H1 (cell line): ENCODE measurements at regions not wholly inside any gene's neighbourhood (a gene's known extent, or its start where the extent isn't known, plus 50 kb on each side); places are given as distances from the start of the nearest gene placed in this dataset.

Source experiments
- CTCF ChIA-PET: fragments of 300-600 bp; sonication (Branson Sonifier 250); formaldehyde crosslinking; loops from one replicate; lab custom pipeline; 2021; ENCODE audit not compliant: partially characterized antibody; lab: Charles Lee
- POLR2A ChIA-PET: fragments of 300-600 bp; sonication (Branson Sonifier 250); formaldehyde crosslinking; loops from one replicate; lab custom pipeline; 2021; ENCODE audit warnings: inconsistent platforms; ENCODE audit not compliant: partially characterized antibody; lab: Charles Lee
- DNase-seq, 2 experiments: peaks; one replicate each; pipeline versions ENCODE4 v3.0.0 to v3.0.0-alpha.2; 2010 to 2022; ENCODE audit warnings: low spot score in 2 of 2, low read depth in 1 of 2, mixed read lengths in 1 of 2
- FAIRE-seq: peaks from 2 replicates; lab custom pipeline; 2011; peaks lifted over from hg19 to GRCh38; lab: Jason Lieb, UNC
- H2AFZ ChIP-seq: 2 replicates; pipeline ENCODE4 v1.8.1; 2012; ENCODE audit warnings: low read length, inconsistent platforms
- H2AK5ac ChIP-seq: 2 replicates; pipeline ENCODE4 v1.6.1; 2013; ENCODE audit warnings: low read depth, low read length
- H2BK120ac ChIP-seq: replicated peaks from 2 replicates; pipeline ENCODE3; 2013; ENCODE audit warnings: low read depth, low read length, inconsistent platforms
- H2BK12ac ChIP-seq: 2 replicates; pipeline ENCODE4 v1.6.1; 2013; ENCODE audit warnings: low read depth, low read length
- H2BK15ac ChIP-seq: 2 replicates; pipeline ENCODE4 v1.6.1; 2013; ENCODE audit warnings: low read length
- H2BK20ac ChIP-seq: 2 replicates; pipeline ENCODE4 v1.6.1; 2013; ENCODE audit warnings: low read length
- H2BK5ac ChIP-seq: 2 replicates; pipeline ENCODE4 v1.6.1; 2013; ENCODE audit warnings: low read depth, low read length
- H3K14ac ChIP-seq: 2 replicates; pipeline ENCODE4 v1.6.1; 2013; ENCODE audit warnings: inconsistent platforms; ENCODE audit not compliant: insufficient read length
- H3K18ac ChIP-seq: 2 replicates; pipeline ENCODE4 v1.6.1; 2013; ENCODE audit warnings: low read length; ENCODE audit errors: extremely low read depth
- H3K23ac ChIP-seq: 2 replicates; pipeline ENCODE4 v1.6.1; 2013; ENCODE audit warnings: inconsistent platforms; ENCODE audit not compliant: insufficient read length
- H3K23me2 ChIP-seq: 2 replicates; pipeline ENCODE4 v1.6.1; 2013; ENCODE audit warnings: low read depth, low read length
- H3K27ac ChIP-seq: 2 replicates; pipeline ENCODE4 v1.6.1; 2011; ENCODE audit warnings: low read depth, low read length, inconsistent platforms
- H3K27me3 ChIP-seq, 4 experiments: replicated peaks in 1 of 4; 1 replicate in 1 of 4; 2 replicates in 3 of 4; pipeline versions ENCODE4 v1.6.1 to v1.8.1; 2011 to 2013; ENCODE audit warnings: low read length in 3 of 4, mild to moderate bottlenecking in 3 of 4, inconsistent platforms in 2 of 4, mixed read lengths in 2 of 4, moderate library complexity in 1 of 4; ENCODE audit not compliant: control insufficient read depth in 3 of 4, insufficient read depth in 3 of 4; ENCODE audit errors: extremely low read depth in 1 of 4
- H3K36me3 ChIP-seq, 4 experiments: 2 replicates each; pipeline versions ENCODE4 v1.6.1 to v1.8.1; 2011 to 2013; ENCODE audit warnings: mild to moderate bottlenecking in 4 of 4, low read length in 3 of 4, moderate library complexity in 2 of 4, control low read depth in 1 of 4, inconsistent platforms in 1 of 4; ENCODE audit not compliant: insufficient read depth in 4 of 4, control insufficient read depth in 2 of 4
- H3K4ac ChIP-seq: replicated peaks from 2 replicates; pipeline ENCODE3; 2013; ENCODE audit warnings: low read length, low read depth, mixed read lengths, inconsistent platforms; ENCODE audit not compliant: insufficient read length
- H3K4me1 ChIP-seq, 4 experiments: replicated peaks in 1 of 4; 1 replicate in 1 of 4; 2 replicates in 3 of 4; pipeline versions ENCODE4 v1.6.1 to v1.8.1; 2011 to 2013; ENCODE audit warnings: low read length in 3 of 4, inconsistent platforms in 2 of 4, mixed read lengths in 1 of 4; ENCODE audit not compliant: insufficient read depth in 4 of 4, control insufficient read depth in 3 of 4
- H3K4me2 ChIP-seq, 2 experiments: 2 replicates each; pipeline versions ENCODE4 v1.6.1 to v1.8.1; 2011 to 2013; ENCODE audit warnings: low read depth in 2 of 2, low read length in 2 of 2, control low read depth in 1 of 2, inconsistent platforms in 1 of 2, mild to moderate bottlenecking in 1 of 2; ENCODE audit not compliant: insufficient read depth in 1 of 2
- H3K4me3 ChIP-seq, 4 experiments: fragments of 200-600, 300-600 bp in 1 of 4; sonication (generic), shearing (Covaris generic), sonication (Bioruptor Twin) in 1 of 4; 2 replicates each; pipeline versions ENCODE4 v1.5.1 to v1.8.1; 2011 to 2016; ENCODE audit warnings: low read length in 4 of 4, low read depth in 3 of 4, control low read depth in 2 of 4, inconsistent platforms in 2 of 4, mild to moderate bottlenecking in 2 of 4, mixed read lengths in 1 of 4, moderate library complexity in 1 of 4; ENCODE audit not compliant: insufficient read depth in 2 of 4; ENCODE audit errors: extremely low read depth in 1 of 4
- H3K56ac ChIP-seq: replicated peaks from 2 replicates; pipeline ENCODE3; 2013; ENCODE audit warnings: low read depth, mild to moderate bottlenecking, mixed read lengths, low read length, inconsistent platforms; ENCODE audit not compliant: insufficient read length
- H3K79me1 ChIP-seq: 2 replicates; pipeline ENCODE4 v1.6.1; 2013; ENCODE audit warnings: low read depth, low read length, control low read depth
- H3K79me2 ChIP-seq, 2 experiments: 2 replicates each; pipeline versions ENCODE4 v1.6.1 to v1.8.1; 2012 to 2013; ENCODE audit warnings: low read length in 2 of 2, mild to moderate bottlenecking in 2 of 2, inconsistent platforms in 1 of 2; ENCODE audit not compliant: insufficient read depth in 2 of 2, control insufficient read depth in 1 of 2
- H3K9ac ChIP-seq, 4 experiments: replicated peaks in 1 of 4; 1 replicate in 1 of 4; 2 replicates in 3 of 4; pipeline versions ENCODE4 v1.6.1 to v1.8.1; 2011 to 2013; ENCODE audit warnings: low read depth in 3 of 4, low read length in 3 of 4, control low read depth in 2 of 4, mild to moderate bottlenecking in 2 of 4, moderate library complexity in 2 of 4, inconsistent platforms in 1 of 4; ENCODE audit errors: extremely low read depth in 1 of 4
- H3K9me3 ChIP-seq, 2 experiments: 2 replicates each; pipeline versions ENCODE4 v1.6.1 to v1.8.1; 2012 to 2013; ENCODE audit warnings: mild to moderate bottlenecking in 2 of 2, moderate library complexity in 2 of 2, control low read depth in 1 of 2, inconsistent platforms in 1 of 2, low read depth in 1 of 2, low read length in 1 of 2, mixed read lengths in 1 of 2; ENCODE audit not compliant: insufficient read depth in 2 of 2
- H4K20me1 ChIP-seq, 2 experiments: replicated peaks in 1 of 2; 2 replicates each; pipeline versions ENCODE3 to v1.8.1; 2011 to 2013; ENCODE audit warnings: inconsistent platforms in 2 of 2, low read length in 2 of 2, mild to moderate bottlenecking in 1 of 2; ENCODE audit not compliant: insufficient read depth in 2 of 2, control insufficient read depth in 1 of 2
- H4K5ac ChIP-seq: 2 replicates; pipeline ENCODE4 v1.6.1; 2013; ENCODE audit warnings: low read length, low read depth, mixed read lengths, inconsistent platforms; ENCODE audit not compliant: insufficient read length
- H4K8ac ChIP-seq: 2 replicates; pipeline ENCODE4 v1.8.0; 2013; ENCODE audit warnings: mild to moderate bottlenecking, moderate library complexity, low read length, inconsistent platforms; ENCODE audit not compliant: insufficient read depth; ENCODE audit errors: extremely low read depth
- H4K91ac ChIP-seq: replicated peaks from 2 replicates; pipeline ENCODE3; 2013; ENCODE audit warnings: low read length, mixed read lengths, inconsistent platforms; ENCODE audit not compliant: insufficient read length
- ASH2L ChIP-seq: fragments of 200-600, 300-600 bp; sonication (generic); IDR thresholded peaks from one replicate; pipeline ENCODE4 v1.7.1; 2017; ENCODE audit warnings: low read length
- BCL11A ChIP-seq, 2 experiments: IDR thresholded peaks; one replicate each; pipeline ENCODE4 v1.6.1; 2011; ENCODE audit warnings: low read depth in 2 of 2, low read length in 2 of 2, mild to moderate bottlenecking in 2 of 2
- CEBPB ChIP-seq: IDR thresholded peaks from 2 replicates; pipeline ENCODE4 v1.6.1; 2012; ENCODE audit warnings: low read depth, low read length
- CREB1 ChIP-seq: IDR thresholded peaks from 2 replicates; pipeline ENCODE4 v1.6.1; 2012; ENCODE audit warnings: inconsistent platforms
- JUN ChIP-seq: IDR thresholded peaks from 2 replicates; pipeline ENCODE4 v1.6.1; 2011; ENCODE audit warnings: low read depth, mild to moderate bottlenecking, improper control_type of control experiment, low read length
- KDM5A ChIP-seq: fragments of 200-600 bp; IDR thresholded peaks from 2 replicates; pipeline ENCODE4 v1.7.1; 2012; ENCODE audit warnings: mild to moderate bottlenecking, low read length, inconsistent platforms, mixed read lengths
- SP1 ChIP-seq: IDR thresholded peaks from 2 replicates; pipeline ENCODE4 v1.6.1; 2011; ENCODE audit warnings: low read depth, low read length
- SRF ChIP-seq: IDR thresholded peaks from 2 replicates; pipeline ENCODE4 v1.6.1; 2011; ENCODE audit warnings: mild to moderate bottlenecking, low read depth, low read length, moderate library complexity
- TAF7 ChIP-seq: optimal IDR thresholded peaks from 2 replicates; pipeline ENCODE3; 2011; ENCODE audit warnings: low read depth, mild to moderate bottlenecking, inconsistent platforms, low read length, moderate library complexity, borderline replicate concordance
- TCF12 ChIP-seq: IDR thresholded peaks from 2 replicates; pipeline ENCODE4 v1.6.1; 2011; ENCODE audit warnings: low read depth, mild to moderate bottlenecking, low read length
- ZNF274 ChIP-seq: IDR thresholded peaks from 2 replicates; pipeline ENCODE4 v1.7.0; 2012; ENCODE audit warnings: low read length, borderline replicate concordance; ENCODE audit errors: extremely low read depth
- WGBS, 2 experiments: shearing (Covaris generic) in 1 of 2; methylation state at CpG; one replicate each; pipeline versions ENCODE4 v1.1.6 to v1.1.7; 2013 to 2015; ENCODE audit warnings: low lambda C conversion rate in 2 of 2, mixed read lengths in 2 of 2, inconsistent platforms in 1 of 2, low coverage in 1 of 2, missing lambda C conversion rate in 1 of 2; ENCODE audit not compliant: insufficient replicate concordance in 2 of 2, insufficient coverage in 1 of 2, insufficient read length in 1 of 2; ENCODE audit errors: extremely low coverage in 1 of 2, missing lambda C conversion rate in 1 of 2; 5-methylcytosine and 5-hydroxymethylcytosine counted together
- TF ChIP-seq, protein P1 (sequence below): IDR thresholded peaks from 2 replicates; pipeline ENCODE4 v1.6.1; 2012; ENCODE audit warnings: inconsistent platforms
- TF ChIP-seq, protein P2 (sequence below): IDR thresholded peaks from 2 replicates; pipeline ENCODE4 v1.6.1; 2012; ENCODE audit warnings: inconsistent platforms
- TF ChIP-seq, protein P3 (sequence below): IDR thresholded peaks from 2 replicates; pipeline ENCODE4 v1.6.1; 2011; ENCODE audit warnings: low read length, improper control_type of control experiment

DNA sequence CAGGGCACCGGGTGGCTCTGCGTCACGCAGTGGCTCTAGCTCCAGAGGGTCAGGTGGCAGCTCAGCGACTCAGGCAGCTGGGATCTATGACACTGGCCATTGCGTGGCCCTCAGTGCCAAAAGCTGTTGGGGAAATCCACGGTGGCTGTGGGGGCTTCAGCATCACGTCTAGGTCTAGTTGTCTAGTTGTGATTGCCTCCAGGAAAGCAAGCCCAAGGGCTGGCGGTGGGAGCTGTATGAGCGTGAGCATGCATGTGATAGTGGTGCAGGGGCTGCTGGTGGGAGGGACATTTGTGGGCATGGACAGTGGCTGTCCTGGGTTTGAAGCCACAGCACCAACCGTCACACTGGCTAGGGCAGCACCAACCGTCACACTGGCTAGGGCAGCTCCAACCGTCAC lies 191.4 kb downstream of the THBS2 start:
- Histone ChIP-seq H2BK120ac (no peak overlapping the region), H3K23ac (no peak overlapping the region), H2BK5ac (no peak overlapping the region), H3K14ac (no peak overlapping the region), H3K27me3 (no peaks in the 10 kb centered on the region; a peak in 1 of 7 replicates), H3K27ac (no peak overlapping the region), H3K23me2 (no peaks in the 10 kb centered on the region), H4K20me1 (no peaks in the 10 kb centered on the region), H3K4me3 (no peak overlapping the region), H3K9ac (no peak overlapping the region), H4K8ac (no peak overlapping the region), H2AFZ (no peak overlapping the region), H3K79me2 (no peaks in the 10 kb centered on the region), H2BK12ac (no peak overlapping the region), H3K18ac (no peak overlapping the region), H3K79me1 (no peaks in the 10 kb centered on the region), H3K56ac (no peak overlapping the region), H3K4me2 (no peak overlapping the region), H3K4me1 (no peaks in the 10 kb centered on the region), H2BK15ac (no peak overlapping the region), H3K4ac (no peak overlapping the region), H2AK5ac (no peak overlapping the region), H3K36me3 (no peaks in the 10 kb centered on the region), H4K5ac (no peak overlapping the region), H3K9me3 (no peaks in the 10 kb centered on the region), H2BK20ac (no peak overlapping the region), H4K91ac (no peak overlapping the region)
- 89% methylated on average over 12 of the region's 12 CpGs; no CpG with 5 or more reads in 1 of the 2 experiments for WGBS, 2 experiments
- CTCF ChIA-PET, result no interaction called here
- no peak for FAIRE-seq
- POLR2A ChIA-PET, result no interaction called here
- DNase-seq, result no peak
- TF ChIP-seq, protein P1, sequence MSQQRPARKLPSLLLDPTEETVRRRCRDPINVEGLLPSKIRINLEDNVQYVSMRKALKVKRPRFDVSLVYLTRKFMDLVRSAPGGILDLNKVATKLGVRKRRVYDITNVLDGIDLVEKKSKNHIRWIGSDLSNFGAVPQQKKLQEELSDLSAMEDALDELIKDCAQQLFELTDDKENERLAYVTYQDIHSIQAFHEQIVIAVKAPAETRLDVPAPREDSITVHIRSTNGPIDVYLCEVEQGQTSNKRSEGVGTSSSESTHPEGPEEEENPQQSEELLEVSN, result no peak
- TF ChIP-seq CREB1 (no peak), ZNF274 (no peak), TCF12 (no peak), ASH2L (no peak), SP1 (no peak), SRF (no peak), KDM5A (no peak), CEBPB (no peak), BCL11A (IDR thresholded peaks at IDR 0.05; ENCODE audit: low read depth in 2 of 2, low read length in 2 of 2) (no peak), JUN (no peak), TAF7 (no peak)
- TF ChIP-seq, protein P2, sequence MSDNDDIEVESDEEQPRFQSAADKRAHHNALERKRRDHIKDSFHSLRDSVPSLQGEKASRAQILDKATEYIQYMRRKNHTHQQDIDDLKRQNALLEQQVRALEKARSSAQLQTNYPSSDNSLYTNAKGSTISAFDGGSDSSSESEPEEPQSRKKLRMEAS, result no peak
- TF ChIP-seq, protein P3, sequence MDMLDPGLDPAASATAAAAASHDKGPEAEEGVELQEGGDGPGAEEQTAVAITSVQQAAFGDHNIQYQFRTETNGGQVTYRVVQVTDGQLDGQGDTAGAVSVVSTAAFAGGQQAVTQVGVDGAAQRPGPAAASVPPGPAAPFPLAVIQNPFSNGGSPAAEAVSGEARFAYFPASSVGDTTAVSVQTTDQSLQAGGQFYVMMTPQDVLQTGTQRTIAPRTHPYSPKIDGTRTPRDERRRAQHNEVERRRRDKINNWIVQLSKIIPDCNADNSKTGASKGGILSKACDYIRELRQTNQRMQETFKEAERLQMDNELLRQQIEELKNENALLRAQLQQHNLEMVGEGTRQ, result no peak
